Stimulated activated naive CD8-positive, alpha-beta T cell treated with anti-CD3 and anti-CD28 coated beads, Interleukin-15, Interleukin-2, amounts not matched to agents 100 U/mL and 50 U/mL, for 24 hours (primary cell): ENCODE measurements at regions not wholly inside any gene's neighbourhood (a gene's known extent, or its start where the extent isn't known, plus 50 kb on each side); places are given as distances from the start of the nearest gene placed in this dataset.

Experiments used
- ATAC-seq: fragments of 150-1000 bp; cut with Tn5 transposase; one replicate; pipeline ENCODE4 v1.10.0; 2021
- DNase-seq: peaks from one replicate; pipeline ENCODE4 v3.0.0; 2021

DNA sequence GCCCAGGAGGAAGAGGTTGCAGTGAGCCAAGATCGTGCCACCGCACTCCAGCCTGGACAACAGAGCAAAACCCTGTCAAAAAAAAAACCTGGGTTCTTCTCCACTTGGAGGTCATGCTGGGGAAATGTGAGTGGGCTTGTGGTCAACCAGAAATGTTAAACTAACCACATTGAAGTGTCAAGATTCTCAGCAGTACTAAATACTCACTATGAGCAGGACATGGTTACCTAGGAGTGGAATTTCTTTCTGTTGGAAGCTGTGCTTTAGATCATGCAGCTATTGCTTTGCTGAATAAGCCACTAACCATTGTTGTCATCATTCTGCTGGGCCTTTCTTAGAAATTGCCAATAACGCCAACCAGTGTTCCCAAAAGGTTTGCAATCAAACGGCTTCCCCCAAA is 253.3 kb upstream of the TSHZ3 start:
- ATAC-seq (no peak), DNase-seq (no peak)

DNA sequence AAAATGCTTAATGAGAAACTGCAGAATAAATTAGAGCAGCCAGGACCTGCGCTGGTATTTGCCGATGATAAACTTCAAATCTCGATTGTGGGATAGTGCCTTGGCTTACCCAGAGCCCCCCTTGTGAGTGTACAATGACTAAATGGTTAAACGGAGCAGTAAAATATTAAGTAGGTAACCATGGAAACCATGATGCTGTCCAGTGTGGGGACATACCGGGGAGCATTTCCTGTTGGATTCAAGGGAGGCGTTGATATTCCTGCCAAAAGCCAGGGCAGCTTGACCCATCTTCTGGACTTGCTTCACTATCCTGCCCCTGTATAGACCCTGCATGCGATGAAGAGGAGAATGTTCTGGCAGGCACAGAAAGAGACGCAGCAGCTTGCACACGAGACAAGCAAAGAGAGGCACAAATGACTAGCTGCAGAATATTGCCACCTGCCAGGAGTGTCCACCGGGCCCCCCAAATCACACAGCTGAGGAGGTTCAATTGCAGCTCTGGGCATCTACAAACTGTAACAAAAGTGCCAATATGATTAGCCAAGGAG is 255.3 kb upstream of the TSHZ3 start:
- DNase-seq (no peak), ATAC-seq (no peak)

DNA sequence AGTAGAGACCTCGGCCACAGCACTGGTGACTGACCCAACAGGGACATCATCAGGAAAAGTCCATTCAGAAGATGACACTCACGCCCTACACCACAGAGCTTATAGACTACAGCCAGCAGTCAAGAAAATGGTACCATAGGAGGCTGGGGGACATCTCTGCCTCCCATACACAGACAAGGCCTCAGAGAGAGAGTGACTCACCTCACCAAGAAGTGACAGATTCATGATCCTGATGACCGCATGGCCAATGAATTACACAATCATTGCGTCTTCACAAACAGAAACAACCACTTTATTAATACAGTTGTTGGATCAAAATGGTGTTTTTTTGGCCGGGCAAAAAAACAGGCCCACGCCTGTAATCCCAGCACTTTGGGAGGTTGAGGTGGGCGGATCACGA is 260.8 kb upstream of the TSHZ3 start:
- DNase-seq (no peak), ATAC-seq (no peak)

DNA sequence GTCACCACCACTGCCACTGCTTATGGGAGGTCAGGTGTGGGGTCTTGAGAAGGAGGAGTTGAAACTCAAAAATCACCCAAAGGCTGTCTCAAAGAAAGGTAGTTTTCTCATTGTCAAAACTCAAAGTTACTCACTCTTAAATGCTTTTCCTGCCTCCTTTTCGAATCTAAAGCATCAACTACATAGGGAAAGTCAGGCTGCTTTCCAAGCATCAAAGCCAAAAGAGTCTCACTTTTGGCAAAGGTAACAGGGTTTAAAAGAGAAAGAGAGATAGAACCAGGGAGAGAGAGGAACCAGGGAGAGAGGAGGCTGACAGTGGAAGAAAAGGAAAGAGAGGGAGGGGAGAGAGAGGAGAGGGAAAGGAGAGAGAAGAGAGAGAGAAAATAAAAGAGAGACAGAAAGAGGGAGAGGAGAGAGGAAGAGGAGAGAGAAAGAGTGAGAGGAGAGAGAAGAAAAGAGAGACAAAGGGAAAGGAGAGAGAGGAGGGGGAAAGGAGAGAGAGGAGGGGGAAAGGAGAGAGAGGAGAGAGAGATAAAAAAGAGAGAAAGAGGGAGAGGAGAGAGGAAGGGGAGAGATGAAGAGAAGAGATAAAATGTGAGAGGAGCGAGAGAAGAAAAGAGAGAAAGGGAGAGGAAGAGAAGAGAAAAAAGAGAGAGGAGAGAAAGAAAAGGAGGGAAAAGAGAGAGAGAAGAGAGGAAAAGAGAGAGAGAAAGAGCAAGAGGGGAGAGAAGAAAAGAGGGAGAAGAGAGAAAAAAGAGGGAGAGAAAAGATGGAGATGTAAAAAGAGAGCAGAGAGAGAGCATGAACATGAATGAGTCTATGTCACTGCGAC is 262.0 kb upstream of the TSHZ3 start:
- ATAC-seq (no peak), DNase-seq (no peak)

DNA sequence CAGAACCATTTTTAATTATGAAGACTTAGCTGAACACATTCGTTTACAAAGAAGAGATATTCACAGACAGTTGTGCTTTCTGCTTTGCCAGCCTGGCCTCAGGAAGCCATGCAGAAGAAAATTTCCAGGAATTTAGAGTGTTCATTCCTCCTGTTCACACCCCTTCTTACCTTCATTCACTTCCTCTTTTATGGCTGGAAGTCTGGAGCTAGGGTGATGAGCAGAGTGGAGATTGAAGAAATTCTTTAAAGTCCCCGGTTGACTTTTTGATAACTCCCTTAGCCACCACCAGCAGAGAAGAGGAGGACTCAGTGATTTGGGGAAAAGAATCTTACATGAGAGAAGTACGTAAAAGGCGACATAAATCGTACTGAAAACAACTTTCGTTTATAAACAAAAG is 263.6 kb upstream of the TSHZ3 start:
- no peak for DNase-seq
- no peak for ATAC-seq

DNA sequence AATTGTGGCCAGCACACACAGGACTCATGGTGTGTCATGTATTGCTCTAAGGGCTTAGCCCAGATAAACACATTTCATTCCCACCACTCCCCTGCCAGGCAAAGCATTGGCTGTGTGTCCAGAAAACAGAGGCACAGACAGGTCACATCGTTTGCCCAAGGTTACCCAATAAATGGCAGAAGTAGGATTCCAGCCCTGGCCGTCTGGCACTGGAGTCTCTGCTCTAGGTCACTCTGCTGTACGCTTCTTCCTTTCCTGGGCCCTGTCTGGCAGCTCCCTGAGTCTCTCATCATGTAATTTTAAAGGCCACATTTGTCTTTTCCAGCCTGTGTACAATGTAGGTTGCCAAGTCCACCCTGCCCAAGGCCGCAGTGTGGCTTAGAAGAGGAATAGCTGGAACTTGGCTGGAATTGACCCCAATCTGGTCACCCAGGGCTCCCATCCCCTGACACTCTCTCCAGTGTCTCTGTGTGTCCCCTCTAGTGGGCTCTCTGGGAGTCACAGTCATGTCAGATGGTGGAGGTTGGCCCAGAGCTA is 264.5 kb upstream of the TSHZ3 start:
- DNase-seq (no peak), ATAC-seq (no peak)

GRCh38 chr19:31616031-31616430 is 266.8 kb upstream of the TSHZ3 start:
- no peak for ATAC-seq
- no peak for DNase-seq

- no peak for ATAC-seq
These were observed 267.9 kb upstream of the TSHZ3 start for GRCh38 chr19:31617010-31617585.

GRCh38 chr19:31625056-31625455 is 275.8 kb upstream of the TSHZ3 start:
- DNase-seq (no peak), ATAC-seq (no peak)

More at GRCh38 chr19:31617010-31617585, 267.9 kb upstream of the TSHZ3 start:
- no peak for DNase-seq

- DNase-seq (no peak), ATAC-seq (no peak)
These were observed 276.3 kb upstream of the TSHZ3 start for GRCh38 chr19:31625575-31625974.

- ATAC-seq = no peak
- DNase-seq = no peak
These were observed 277.7 kb upstream of the TSHZ3 start for GRCh38 chr19:31626941-31627340.

DNA sequence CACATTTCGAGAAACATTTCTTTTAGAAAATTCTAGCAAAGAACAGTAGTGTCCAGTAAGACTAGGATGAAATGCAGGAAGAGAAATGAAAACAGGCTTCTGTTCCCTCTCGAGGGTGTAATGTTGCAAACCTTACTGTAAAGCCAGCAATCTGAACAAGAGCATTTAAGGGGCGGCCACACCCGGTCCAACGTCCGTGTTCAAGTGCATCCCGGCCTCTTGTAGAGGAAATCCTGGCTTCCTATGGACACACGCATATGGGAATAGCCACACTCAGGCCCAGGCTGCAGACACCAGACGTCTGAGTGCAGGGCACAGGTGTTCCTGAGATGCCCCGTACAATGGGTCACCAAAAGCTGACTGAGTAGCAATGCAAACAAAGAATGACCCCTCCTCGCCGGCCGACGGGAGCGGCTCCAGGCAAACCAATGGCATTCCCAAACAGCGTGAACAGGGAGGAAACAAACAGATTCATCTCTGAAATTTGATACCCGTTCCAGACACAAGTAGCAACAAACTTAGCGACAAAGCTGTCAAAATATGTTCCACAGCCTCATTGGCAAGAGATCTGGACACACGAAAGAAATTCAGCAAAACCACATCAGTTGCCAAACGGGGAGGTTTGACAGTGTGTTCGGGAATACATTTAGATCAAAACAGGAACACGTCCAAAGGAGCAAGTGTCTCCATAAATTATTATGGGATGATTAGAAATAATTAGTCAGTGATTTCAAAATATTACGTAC is 278.6 kb upstream of the TSHZ3 start:
- no peak for DNase-seq
- ATAC-seq = no peak

DNA sequence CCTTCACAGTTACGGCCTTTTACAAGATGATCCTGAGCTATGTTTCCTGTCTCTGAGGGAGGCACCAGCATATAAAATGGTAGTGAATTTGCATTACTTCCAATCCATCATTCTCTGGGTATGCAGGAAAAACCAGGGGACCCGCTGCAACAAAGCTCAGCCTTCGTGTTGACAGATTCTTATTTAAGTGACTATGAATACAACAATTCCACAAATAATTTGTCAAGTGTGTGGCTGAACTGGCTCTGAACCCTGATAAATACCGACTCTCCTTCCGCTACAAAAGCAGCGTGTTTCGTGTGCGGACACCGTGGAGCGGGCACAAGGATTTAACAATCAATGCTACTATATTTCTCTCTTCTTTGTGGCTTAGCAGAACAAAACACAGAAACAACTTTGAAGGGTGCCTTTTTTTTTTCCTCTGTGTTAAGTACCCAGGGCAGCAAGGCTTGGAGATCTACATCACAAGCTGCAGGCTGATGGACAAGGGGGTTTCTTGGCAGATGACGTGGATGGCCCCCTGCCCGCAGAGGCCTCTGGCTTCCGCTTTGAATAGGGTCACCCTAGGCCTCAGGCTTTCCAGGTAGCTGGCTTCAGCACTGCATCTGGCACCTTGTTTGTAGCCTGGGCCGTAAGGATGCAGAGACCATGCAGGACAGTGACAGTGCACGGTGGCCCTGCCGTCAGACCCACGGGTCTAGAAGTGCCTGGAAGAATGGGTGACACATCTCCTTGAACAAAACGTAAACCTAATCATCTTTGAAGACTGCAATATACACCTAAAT is 280.5 kb upstream of the TSHZ3 start:
- no peak for DNase-seq
- ATAC-seq = no peak

DNA sequence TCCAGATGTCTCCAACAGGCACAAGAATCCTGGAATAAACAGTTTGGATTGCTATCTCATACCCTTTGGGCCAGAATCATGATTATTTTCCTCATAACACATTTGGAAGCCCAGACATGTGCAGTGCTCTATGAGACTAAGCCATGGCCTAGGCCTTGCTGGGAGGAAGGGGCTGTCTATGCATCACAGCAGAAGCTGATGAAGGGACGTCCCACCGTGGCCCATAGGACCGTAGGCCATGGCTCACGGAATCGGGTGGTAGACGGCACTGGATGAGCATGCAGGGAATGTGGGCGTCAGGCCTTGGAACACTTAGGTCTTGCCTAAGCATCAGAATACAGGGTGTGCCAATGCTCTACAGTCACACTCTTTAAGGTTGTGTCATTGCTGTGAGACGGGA is 283.8 kb upstream of the TSHZ3 start:
- no peak for DNase-seq
- no peak for ATAC-seq

GRCh38 chr19:31639306-31639705 is 290.1 kb upstream of the TSHZ3 start:
- DNase-seq (no peak), ATAC-seq (no peak)

DNA sequence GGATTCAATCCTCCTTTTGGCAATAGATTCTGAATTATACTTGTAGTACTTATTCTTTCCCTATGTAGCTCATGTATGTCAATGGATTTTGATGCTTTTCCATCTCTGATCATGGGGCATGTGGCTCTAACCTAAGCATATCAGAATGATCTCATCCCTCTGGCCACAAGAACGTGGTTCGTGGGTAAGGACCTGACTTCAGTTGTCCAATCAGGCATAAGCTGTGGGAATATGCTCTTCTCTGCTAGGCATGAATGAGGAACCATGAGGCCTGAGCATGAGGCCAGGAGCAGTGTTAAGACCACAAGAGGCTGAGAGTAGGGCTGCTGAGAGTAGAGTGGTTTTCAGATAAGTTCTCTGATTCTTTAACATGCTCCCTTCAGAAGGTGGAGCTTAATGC is 292.4 kb upstream of the TSHZ3 start:
- ATAC-seq (no peak), DNase-seq (no peak)

- ATAC-seq (no peak), DNase-seq (no peak)
These were observed 299.1 kb upstream of the TSHZ3 start for GRCh38 chr19:31648347-31648746.

GRCh38 chr19:31656507-31656906 is 307.3 kb upstream of the TSHZ3 start:
- ATAC-seq (no peak), DNase-seq (no peak)

- no peak for ATAC-seq
These were observed 310.0 kb upstream of the TSHZ3 start for GRCh38 chr19:31658993-31659896.

GRCh38 chr19:31659897-31660210 is 310.6 kb upstream of the TSHZ3 start:
- ATAC-seq = no peak
- no peak for DNase-seq

More at GRCh38 chr19:31658993-31659896, 310.0 kb upstream of the TSHZ3 start:
- DNase-seq = no peak

DNA sequence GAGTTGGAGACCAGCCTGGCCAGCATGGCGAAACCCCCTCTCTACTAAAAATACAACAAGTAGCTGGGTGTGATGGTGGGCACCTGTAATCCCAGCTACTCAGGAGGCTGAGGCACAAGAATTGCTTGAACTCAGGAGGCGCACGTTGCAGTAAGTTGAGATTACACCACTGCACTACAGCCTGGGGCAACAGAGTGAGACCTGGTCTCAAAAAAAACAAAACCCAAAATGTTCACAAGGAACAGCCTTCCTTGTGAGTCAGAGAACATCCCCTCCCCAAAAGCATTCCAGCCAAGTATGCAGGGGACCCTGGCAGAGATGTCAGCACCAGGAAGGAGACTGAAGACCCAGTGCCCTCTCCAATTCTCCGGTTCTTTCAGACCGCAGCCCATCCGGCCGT is 314.9 kb upstream of the TSHZ3 start:
- DNase-seq (no peak), ATAC-seq (no peak)
